Adipocyte (in vitro differentiated cells): ENCODE measurements at regions not wholly inside any gene's neighbourhood (a gene's known extent, or its start where the extent isn't known, plus 50 kb on each side); places are given as distances from the start of the nearest gene placed in this dataset.

ENCODE experiments used
- DNase-seq: peaks from one replicate; pipeline ENCODE4 v3.0.0-alpha.2; 2015; ENCODE audit warnings: low read depth
- H3K27me3 ChIP-seq: replicated peaks from 2 replicates; pipeline ENCODE4 v1.7.0; 2013; ENCODE audit warnings: mild to moderate bottlenecking, low read length, moderate library complexity; ENCODE audit not compliant: control insufficient read depth, insufficient read depth
- H3K36me3 ChIP-seq: 2 replicates; pipeline ENCODE4 v1.7.0; 2013; ENCODE audit warnings: low read length, mild to moderate bottlenecking, moderate library complexity; ENCODE audit not compliant: control insufficient read depth, insufficient read depth, severe bottlenecking
- H3K4me1 ChIP-seq: 2 replicates; pipeline ENCODE4 v1.7.0; 2013; ENCODE audit warnings: mild to moderate bottlenecking, low read length, moderate library complexity; ENCODE audit not compliant: control insufficient read depth, insufficient read depth
- H3K4me3 ChIP-seq: 2 replicates; pipeline ENCODE4 v1.7.0; 2013; ENCODE audit warnings: mild to moderate bottlenecking, low read length, moderate library complexity
- H3K9ac ChIP-seq: 2 replicates; pipeline ENCODE4 v1.7.0; 2013; ENCODE audit warnings: mild to moderate bottlenecking, low read length, moderate library complexity
- H3K9me3 ChIP-seq: 2 replicates; pipeline ENCODE4 v1.7.0; 2013; ENCODE audit warnings: mild to moderate bottlenecking, low read length, moderate library complexity; ENCODE audit not compliant: control insufficient read depth

GRCh38 chrX:19291086-19291485, 52.6 kb upstream of the PDHA1 start:
- Histone ChIP-seq H3K36me3 (no peaks in the 10 kb centered on the region), H3K4me1 (no peaks in the 10 kb centered on the region), H3K4me3 (no peak overlapping the region)

GRCh38 chrX:19293606-19294325, 50.0 kb upstream of the PDHA1 start:
- H3K36me3 ChIP-seq, result no peaks in the 10 kb centered on the region
- H3K4me1 ChIP-seq, result no peaks in the 10 kb centered on the region
- no peak for DNase-seq
- no peak overlapping the region for H3K9ac ChIP-seq
- H3K27me3 ChIP-seq, result peaks cover 9% of the 10 kb centered on the region
- no peaks in the 10 kb centered on the region for H3K9me3 ChIP-seq
- H3K4me3 ChIP-seq, result no peak overlapping the region

More at GRCh38 chrX:19291086-19291485, 52.6 kb upstream of the PDHA1 start:
- H3K9ac ChIP-seq, result no peak overlapping the region
- H3K27me3 ChIP-seq, result peaks cover 9% of the 10 kb centered on the region
- no peaks in the 10 kb centered on the region for H3K9me3 ChIP-seq
- no peak for DNase-seq
